22Rv1 (cell line): ENCODE measurements at regions not wholly inside any gene's neighbourhood (a gene's known extent, or its start where the extent isn't known, plus 50 kb on each side); places are given as distances from the start of the nearest gene placed in this dataset.

Experiments used
- ZFX ChIP-seq: fragments of 450-650 bp; IDR thresholded peaks from 2 replicates; pipeline ENCODE4 v1.6.1; 2017; ENCODE audit warnings: antibody characterized with exemption, borderline replicate concordance
- TF ChIP-seq, protein P1 (sequence below): fragments of 450-650 bp; IDR thresholded peaks from 2 replicates; pipeline ENCODE4 v1.5.1; 2017; ENCODE audit warnings: mild to moderate bottlenecking

DNA sequence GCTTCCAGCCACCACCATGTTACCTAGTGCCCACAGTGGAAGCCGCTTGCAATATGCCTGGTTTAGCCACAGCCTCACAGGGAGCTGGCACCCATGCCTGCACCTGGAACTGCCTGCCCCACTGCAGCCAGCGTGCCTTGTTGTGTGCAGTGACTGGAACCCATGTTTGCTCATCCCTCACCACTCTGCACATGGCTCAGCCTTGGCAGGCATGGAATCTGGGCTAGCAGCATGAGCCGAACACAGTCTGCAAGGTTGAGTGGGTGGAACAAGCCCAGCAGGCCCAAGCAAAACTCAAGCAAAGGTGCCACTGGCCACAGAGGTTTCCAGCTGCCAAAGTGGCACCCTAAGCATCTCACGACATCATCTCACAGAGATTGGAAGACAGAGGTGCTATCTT, 269.5 kb downstream of the PCDH20 start:
- TF ChIP-seq, protein P1, sequence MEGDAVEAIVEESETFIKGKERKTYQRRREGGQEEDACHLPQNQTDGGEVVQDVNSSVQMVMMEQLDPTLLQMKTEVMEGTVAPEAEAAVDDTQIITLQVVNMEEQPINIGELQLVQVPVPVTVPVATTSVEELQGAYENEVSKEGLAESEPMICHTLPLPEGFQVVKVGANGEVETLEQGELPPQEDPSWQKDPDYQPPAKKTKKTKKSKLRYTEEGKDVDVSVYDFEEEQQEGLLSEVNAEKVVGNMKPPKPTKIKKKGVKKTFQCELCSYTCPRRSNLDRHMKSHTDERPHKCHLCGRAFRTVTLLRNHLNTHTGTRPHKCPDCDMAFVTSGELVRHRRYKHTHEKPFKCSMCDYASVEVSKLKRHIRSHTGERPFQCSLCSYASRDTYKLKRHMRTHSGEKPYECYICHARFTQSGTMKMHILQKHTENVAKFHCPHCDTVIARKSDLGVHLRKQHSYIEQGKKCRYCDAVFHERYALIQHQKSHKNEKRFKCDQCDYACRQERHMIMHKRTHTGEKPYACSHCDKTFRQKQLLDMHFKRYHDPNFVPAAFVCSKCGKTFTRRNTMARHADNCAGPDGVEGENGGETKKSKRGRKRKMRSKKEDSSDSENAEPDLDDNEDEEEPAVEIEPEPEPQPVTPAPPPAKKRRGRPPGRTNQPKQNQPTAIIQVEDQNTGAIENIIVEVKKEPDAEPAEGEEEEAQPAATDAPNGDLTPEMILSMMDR: no peak
- no peak for TF ChIP-seq ZFX
